LNCaP clone FGC (cell line): ENCODE measurements at regions not wholly inside any gene's neighbourhood (a gene's known extent, or its start where the extent isn't known, plus 50 kb on each side); places are given as distances from the start of the nearest gene placed in this dataset.
A peak's percentile ranks its signal among the peaks of the same experiment; 100 is the strongest.

ENCODE experiments used
- DNase-seq: peaks from one replicate; pipeline ENCODE4 v3.0.0-alpha.2; 2011; ENCODE audit warnings: low read depth
- H3K4me3 ChIP-seq: 2 replicates; pipeline ENCODE4 v1.5.1; 2011; ENCODE audit warnings: mild to moderate bottlenecking, low read depth, low read length, control low read depth
- CTCF ChIP-seq: IDR thresholded peaks from 2 replicates; pipeline ENCODE4 v1.5.1; 2012; ENCODE audit warnings: mild to moderate bottlenecking; ENCODE audit not compliant: control insufficient read depth, insufficient read depth; ENCODE audit errors: extremely low read depth

GRCh38 chr7:54664235-54665228 is 94.5 kb downstream of the SEC61G start:
- peak; percentile 96 for TF ChIP-seq CTCF
- DNase-seq, result peak; percentile 36
- H3K4me3 ChIP-seq, result peak overlapping the region; percentile 48

- TF ChIP-seq CTCF, result no peak
These were observed 95.3 kb downstream of the SEC61G start for GRCh38 chr7:54663603-54664234.

GRCh38 chr7:54663186-54663585 is 95.8 kb downstream of the SEC61G start:
- DNase-seq, result no peak
- no peak for TF ChIP-seq CTCF
- H3K4me3 ChIP-seq, result no peak overlapping the region

More at GRCh38 chr7:54663603-54664234, 95.3 kb downstream of the SEC61G start:
- DNase-seq, result no peak
- peak overlapping the region; percentile 48 for H3K4me3 ChIP-seq

GRCh38 chr7:54662701-54663100 is 96.3 kb downstream of the SEC61G start:
- no peak for TF ChIP-seq CTCF
- DNase-seq, result no peak
- H3K4me3 ChIP-seq, result no peak overlapping the region

GRCh38 chr7:54653905-54654304 is 105.1 kb downstream of the SEC61G start:
- no peak for TF ChIP-seq CTCF
- DNase-seq, result no peak
- H3K4me3 ChIP-seq, result no peak overlapping the region

GRCh38 chr7:54643064-54643463 is 100.9 kb downstream of the VSTM2A start:
- DNase-seq, result no peak
- no peak for TF ChIP-seq CTCF
- no peak overlapping the region for H3K4me3 ChIP-seq
